Rectal smooth muscle tissue (tissue), 1 donor: ENCODE measurements at regions not wholly inside any gene's neighbourhood (a gene's known extent, or its start where the extent isn't known, plus 50 kb on each side); places are given as distances from the start of the nearest gene placed in this dataset.

ENCODE experiments used
- H3K27ac ChIP-seq: one replicate; pipeline ENCODE4 v1.7.0; 2013; ENCODE audit warnings: low read depth, low read length, inconsistent platforms
- H3K27me3 ChIP-seq: one replicate; pipeline ENCODE4 v1.7.0; 2013; ENCODE audit warnings: low read length; ENCODE audit not compliant: control insufficient read depth, insufficient read depth
- H3K36me3 ChIP-seq: one replicate; pipeline ENCODE4 v1.7.0; 2013; ENCODE audit warnings: low read length; ENCODE audit not compliant: control insufficient read depth, insufficient read depth
- H3K4me1 ChIP-seq: one replicate; pipeline ENCODE4 v1.7.0; 2013; ENCODE audit warnings: low read length; ENCODE audit not compliant: control insufficient read depth, insufficient read depth
- H3K4me3 ChIP-seq: one replicate; pipeline ENCODE4 v1.7.0; 2013; ENCODE audit warnings: low read length
- H3K9ac ChIP-seq: one replicate; pipeline ENCODE4 v1.7.0; 2013; ENCODE audit warnings: low read length

DNA sequence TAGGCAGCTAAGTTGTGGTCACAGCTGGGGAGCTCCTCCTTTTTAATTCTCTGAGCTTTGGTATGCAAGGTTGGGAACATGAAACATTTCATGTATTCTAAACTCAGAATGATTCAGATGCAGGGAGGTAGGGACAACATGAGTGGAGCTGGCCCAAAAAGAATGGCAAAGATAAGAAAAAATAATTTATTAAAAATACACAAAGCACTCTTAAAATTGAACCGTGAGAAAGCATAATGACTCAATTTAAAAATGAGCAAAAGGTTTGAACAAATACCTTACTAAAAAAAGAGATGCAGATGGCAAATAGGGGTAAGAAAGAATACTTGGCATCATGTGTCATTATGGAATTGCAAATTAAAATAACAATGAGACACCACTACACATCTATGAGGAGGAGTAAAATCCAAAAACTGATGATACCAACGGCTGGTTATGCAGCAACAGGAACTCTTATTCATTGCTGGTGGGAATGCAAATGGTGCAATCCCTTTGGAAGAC is 175.6 kb upstream of the IRX3 start:
- Histone ChIP-seq H3K27me3 (no peaks in the 10 kb centered on the region), H3K9ac (no peak overlapping the region), H3K36me3 (no peaks in the 10 kb centered on the region), H3K27ac (no peak overlapping the region), H3K4me1 (no peaks in the 10 kb centered on the region), H3K4me3 (no peak overlapping the region)

GRCh38 chr16:54460263-54460860 is 173.8 kb upstream of the IRX3 start:
- Histone ChIP-seq H3K27ac (no peak overlapping the region), H3K27me3 (no peaks in the 10 kb centered on the region), H3K4me3 (no peak overlapping the region), H3K4me1 (no peaks in the 10 kb centered on the region), H3K36me3 (no peaks in the 10 kb centered on the region), H3K9ac (no peak overlapping the region)

GRCh38 chr16:54459509-54460262 is 173.1 kb upstream of the IRX3 start:
- H3K4me1 ChIP-seq: no peaks in the 10 kb centered on the region
- no peak overlapping the region for H3K4me3 ChIP-seq
- no peak overlapping the region for H3K27ac ChIP-seq
- no peaks in the 10 kb centered on the region for H3K27me3 ChIP-seq
- H3K36me3 ChIP-seq: no peaks in the 10 kb centered on the region
- H3K9ac ChIP-seq: no peak overlapping the region

- H3K36me3 ChIP-seq: no peaks in the 10 kb centered on the region
- H3K4me3 ChIP-seq: no peak overlapping the region
- no peaks in the 10 kb centered on the region for H3K27me3 ChIP-seq
- no peak overlapping the region for H3K27ac ChIP-seq
- H3K4me1 ChIP-seq: no peaks in the 10 kb centered on the region
- H3K9ac ChIP-seq: no peak overlapping the region
Measured at GRCh38 chr16:54458923-54459322, 172.3 kb upstream of the IRX3 start.

GRCh38 chr16:54456291-54456690 is 169.7 kb upstream of the IRX3 start:
- Histone ChIP-seq H3K27me3 (no peaks in the 10 kb centered on the region), H3K27ac (no peak overlapping the region), H3K4me3 (no peak overlapping the region), H3K4me1 (no peaks in the 10 kb centered on the region), H3K36me3 (no peaks in the 10 kb centered on the region), H3K9ac (no peak overlapping the region)

GRCh38 chr16:54455030-54455725 is 168.6 kb upstream of the IRX3 start:
- H3K27me3 ChIP-seq: no peaks in the 10 kb centered on the region
- no peak overlapping the region for H3K9ac ChIP-seq
- H3K36me3 ChIP-seq: no peaks in the 10 kb centered on the region
- no peak overlapping the region for H3K27ac ChIP-seq
- H3K4me1 ChIP-seq: no peaks in the 10 kb centered on the region
- no peak overlapping the region for H3K4me3 ChIP-seq

DNA sequence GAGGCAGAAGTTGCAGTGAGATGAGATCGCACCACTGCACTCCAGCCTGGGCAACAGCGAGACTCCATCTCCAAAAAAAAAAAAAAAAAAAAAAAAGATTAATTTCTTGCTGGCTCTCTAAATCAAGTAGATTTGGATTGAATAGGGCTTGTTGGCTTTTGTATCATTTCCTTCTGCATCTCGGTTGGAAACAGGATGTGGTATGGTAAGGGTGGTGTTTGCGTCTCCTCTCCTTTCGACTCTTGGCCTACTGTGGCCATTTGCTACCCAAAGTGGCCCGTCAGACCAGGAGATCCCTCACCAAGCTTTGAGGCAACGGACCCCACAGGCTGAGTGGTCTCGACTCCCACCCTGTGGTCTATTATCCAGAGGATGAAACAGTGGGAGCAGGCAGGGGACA is 168.0 kb upstream of the IRX3 start:
- no peaks in the 10 kb centered on the region for H3K36me3 ChIP-seq
- no peak overlapping the region for H3K9ac ChIP-seq
- no peaks in the 10 kb centered on the region for H3K4me1 ChIP-seq
- no peaks in the 10 kb centered on the region for H3K27me3 ChIP-seq
- no peak overlapping the region for H3K27ac ChIP-seq
- no peak overlapping the region for H3K4me3 ChIP-seq

DNA sequence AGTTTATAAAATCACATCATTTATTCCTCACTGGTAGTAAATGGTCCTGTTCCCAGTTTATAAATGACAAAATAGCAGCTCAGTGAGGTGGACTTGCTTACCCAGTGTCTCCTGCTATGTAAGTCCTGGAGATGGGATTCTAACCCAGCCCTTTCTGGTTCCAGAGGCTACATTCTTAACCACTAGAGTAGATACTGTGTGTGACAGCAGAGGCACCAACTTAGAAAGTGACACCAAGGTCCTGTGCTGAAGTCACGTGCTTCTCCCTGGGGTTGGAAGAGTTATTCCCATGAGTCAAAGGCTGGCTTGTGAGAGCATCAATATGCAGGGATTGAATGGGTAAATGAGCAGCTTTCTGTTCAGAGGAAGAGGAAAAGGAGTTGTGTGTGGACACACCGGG is 167.3 kb upstream of the IRX3 start:
- Histone ChIP-seq H3K9ac (no peak overlapping the region), H3K4me3 (no peak overlapping the region), H3K36me3 (no peaks in the 10 kb centered on the region), H3K27ac (no peak overlapping the region), H3K27me3 (no peaks in the 10 kb centered on the region), H3K4me1 (no peaks in the 10 kb centered on the region)

GRCh38 chr16:54447576-54448440 is 161.2 kb upstream of the IRX3 start:
- no peaks in the 10 kb centered on the region for H3K36me3 ChIP-seq
- no peak overlapping the region for H3K4me3 ChIP-seq
- no peak overlapping the region for H3K27ac ChIP-seq
- no peak overlapping the region for H3K9ac ChIP-seq
- H3K4me1 ChIP-seq: no peaks in the 10 kb centered on the region
- H3K27me3 ChIP-seq: no peaks in the 10 kb centered on the region

DNA sequence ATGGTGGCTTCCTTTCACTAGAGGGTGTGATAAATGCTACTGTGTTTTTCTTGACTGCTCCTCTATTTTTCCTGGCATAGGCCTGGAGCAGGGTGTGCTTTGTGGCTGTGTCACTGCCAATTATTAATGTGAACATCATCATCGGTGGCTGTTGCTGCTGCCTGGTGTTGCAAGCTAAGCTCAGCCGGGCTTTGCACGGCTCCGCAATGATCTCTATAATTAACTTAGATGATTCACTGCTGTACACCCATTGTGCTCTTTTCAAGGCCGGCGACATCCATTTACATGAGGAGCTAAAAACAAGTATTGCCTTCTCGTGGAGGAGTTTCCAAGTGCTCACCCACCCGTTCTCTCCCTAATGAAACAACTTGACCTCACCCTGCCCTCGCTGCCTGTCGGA is 160.1 kb upstream of the IRX3 start:
- Histone ChIP-seq H3K9ac (no peak overlapping the region), H3K4me3 (no peak overlapping the region), H3K27ac (no peak overlapping the region), H3K36me3 (no peaks in the 10 kb centered on the region), H3K27me3 (no peaks in the 10 kb centered on the region), H3K4me1 (no peaks in the 10 kb centered on the region)

DNA sequence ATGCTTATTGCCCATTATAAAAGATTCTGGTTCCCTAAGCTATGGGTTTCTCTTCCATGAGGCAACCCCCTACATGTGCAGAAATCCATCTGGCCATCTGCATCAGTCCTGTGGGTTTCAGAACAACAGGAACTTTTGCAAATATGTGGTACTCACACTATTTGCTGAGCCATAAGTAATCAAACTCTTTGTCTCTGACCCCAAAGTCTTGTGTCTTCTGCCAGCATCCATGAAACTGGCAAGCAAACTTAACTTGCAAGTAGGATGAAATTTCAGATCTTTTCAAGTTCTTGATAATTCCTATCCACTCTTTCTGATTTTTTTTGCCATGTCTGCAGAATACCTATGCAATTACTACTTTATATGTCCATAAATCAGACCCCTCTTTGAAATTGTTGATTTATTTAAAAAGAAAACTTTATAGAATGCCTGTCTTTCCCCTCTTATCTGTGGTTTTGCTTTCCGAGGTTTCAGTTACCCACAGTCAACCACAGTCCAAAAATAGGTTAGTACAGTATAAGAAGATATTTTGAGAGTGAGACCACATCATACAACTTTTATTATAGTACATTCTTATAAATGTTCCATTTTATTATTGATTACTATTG is 158.4 kb upstream of the IRX3 start:
- no peaks in the 10 kb centered on the region for H3K27me3 ChIP-seq
- H3K27ac ChIP-seq: no peak overlapping the region
- H3K9ac ChIP-seq: no peak overlapping the region
- no peaks in the 10 kb centered on the region for H3K4me1 ChIP-seq
- H3K4me3 ChIP-seq: no peak overlapping the region
- H3K36me3 ChIP-seq: no peaks in the 10 kb centered on the region

DNA sequence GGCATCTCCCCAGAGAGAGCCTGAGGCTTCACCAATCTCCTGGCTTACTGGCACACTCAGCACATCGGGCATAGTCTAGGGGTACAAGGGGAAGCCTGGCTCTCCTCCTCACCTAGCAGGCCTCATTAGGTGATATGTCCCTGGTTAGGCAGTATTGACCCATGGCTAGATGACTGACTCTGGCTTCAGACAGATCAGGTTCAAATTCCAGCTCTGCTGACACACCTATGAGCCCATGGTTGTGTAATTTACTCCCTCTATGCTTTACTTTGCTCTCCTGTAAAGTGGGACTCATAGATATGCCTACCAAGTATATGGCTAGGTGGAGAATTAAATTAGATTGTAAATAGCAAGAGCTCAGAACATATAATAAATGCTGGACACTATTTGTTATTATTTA is 157.3 kb upstream of the IRX3 start:
- H3K4me1 ChIP-seq: no peaks in the 10 kb centered on the region
- no peak overlapping the region for H3K4me3 ChIP-seq
- no peaks in the 10 kb centered on the region for H3K27me3 ChIP-seq
- no peaks in the 10 kb centered on the region for H3K36me3 ChIP-seq
- no peak overlapping the region for H3K9ac ChIP-seq
- no peak overlapping the region for H3K27ac ChIP-seq
